ENCODE measurements at regions not wholly inside any gene's neighbourhood (a gene's known extent, or its start where the extent isn't known, plus 50 kb on each side); places are given as distances from the start of the nearest gene placed in this dataset.

- Histone ChIP-seq H4K8ac (ENCODE audit: extremely low read depth, insufficient read depth, low read length) (no peak overlapping the region), H3K23me2 (ENCODE audit: low read depth, low read length) (no peaks in the 10 kb centered on the region; the same call in 1 of the 2 replicates), H3K79me2 (ENCODE audit: control insufficient read depth in 1 of 2, insufficient read depth in 2 of 2, low read length in 2 of 2) (no peaks in the 10 kb centered on the region), H2BK20ac (ENCODE audit: low read length) (no peak overlapping the region), H2BK120ac (replicated peaks; ENCODE audit: low read depth, low read length) (no peak overlapping the region), H3K14ac (ENCODE audit: insufficient read length) (no peak overlapping the region), H3K18ac (ENCODE audit: extremely low read depth, low read length) (no peak overlapping the region), H3K23ac (ENCODE audit: insufficient read length) (no peak overlapping the region), H2BK12ac (ENCODE audit: low read depth, low read length) (no peak overlapping the region), H4K5ac (ENCODE audit: insufficient read length, low read depth, low read length) (no peak overlapping the region), H2AFZ (ENCODE audit: low read length) (no peak overlapping the region), H3K36me3 (ENCODE audit: control insufficient read depth in 2 of 4, insufficient read depth in 4 of 4, low read length in 3 of 4) (no peaks in the 10 kb centered on the region), H2BK15ac (ENCODE audit: low read length) (no peak overlapping the region), H3K9me3 (ENCODE audit: insufficient read depth in 2 of 2, low read depth in 1 of 2, low read length in 1 of 2) (no peaks in the 10 kb centered on the region), H3K9ac (replicated peaks in 1 of 4; ENCODE audit: extremely low read depth in 1 of 4, low read depth in 3 of 4, low read length in 3 of 4) (no peak overlapping the region), H3K4ac (replicated peaks; ENCODE audit: insufficient read length, low read depth, low read length) (no peak overlapping the region), H3K79me1 (ENCODE audit: low read depth, low read length) (no peaks in the 10 kb centered on the region), H4K91ac (replicated peaks; ENCODE audit: insufficient read length, low read length) (no peak overlapping the region), H3K4me1 (replicated peaks in 1 of 4; ENCODE audit: control insufficient read depth in 3 of 4, insufficient read depth in 4 of 4, low read length in 3 of 4) (peaks cover 0 to 2% (median 0%) of the 10 kb centered on the region in 4 experiments; a peak in 1 of 7 replicates), H4K20me1 (replicated peaks in 1 of 2; ENCODE audit: control insufficient read depth in 1 of 2, insufficient read depth in 2 of 2, low read length in 2 of 2) (no peaks in the 10 kb centered on the region), H3K56ac (replicated peaks; ENCODE audit: insufficient read length, low read depth, low read length) (no peak overlapping the region), H3K4me2 (ENCODE audit: insufficient read depth in 1 of 2, low read depth in 2 of 2, low read length in 2 of 2) (no peak overlapping the region), H3K4me3 (ENCODE audit: extremely low read depth in 1 of 4, insufficient read depth in 2 of 4, low read depth in 3 of 4, low read length in 4 of 4) (no peak overlapping the region), H2BK5ac (ENCODE audit: low read depth, low read length) (no peak overlapping the region), H2AK5ac (ENCODE audit: low read depth, low read length) (no peak overlapping the region), H3K27ac (ENCODE audit: low read depth, low read length) (no peak overlapping the region), H3K27me3 (replicated peaks in 1 of 4; ENCODE audit: control insufficient read depth in 3 of 4, extremely low read depth in 1 of 4, insufficient read depth in 3 of 4, low read length in 3 of 4) (no peaks in the 10 kb centered on the region)
- WGBS, 2 experiments (ENCODE audit: extremely low coverage in 1 of 2, insufficient coverage in 1 of 2, insufficient read length in 1 of 2, insufficient replicate concordance in 2 of 2, low coverage in 1 of 2, low lambda C conversion rate in 2 of 2, missing lambda C conversion rate in 1 of 2) = 87% methylated on average over 2 of the region's 2 CpGs; no CpG with 5 or more reads in 1 of the 2 experiments
- DNase-seq (ENCODE audit: low read depth in 1 of 2, low spot score in 2 of 2) (no peak), FAIRE-seq (no peak)
- ChIA-PET POLR2A (ENCODE audit: partially characterized antibody) (no interaction called here), CTCF (ENCODE audit: partially characterized antibody) (interaction anchor here (1.0 to 3.5 kb wide), 2 partner anchors 140 to 220 kb away, joined by 3 to 19 read pairs; no protein-coding TSS in a partner anchor)
- TF ChIP-seq BCL11A (IDR thresholded peaks at IDR 0.05; ENCODE audit: low read depth in 2 of 2, low read length in 2 of 2) (no peak), NRF1 (IDR thresholded peaks at IDR 0.05; ENCODE audit: low read depth, low read length) (no peak), HDAC6 (IDR thresholded peaks at IDR 0.05; ENCODE audit: low read depth, low read length) (no peak), SIRT6 (IDR thresholded peaks at IDR 0.05; ENCODE audit: low read length) (no peak), E2F6 (IDR thresholded peaks at IDR 0.05) (no peak), ASH2L (IDR thresholded peaks at IDR 0.05; ENCODE audit: low read length) (no peak), ZNF274 (IDR thresholded peaks at IDR 0.05; ENCODE audit: borderline replicate concordance, extremely low read depth, low read length) (no peak), KDM4A (IDR thresholded peaks at IDR 0.05; ENCODE audit: low read depth, low read length, severe bottlenecking) (no peak), JUND (IDR thresholded peaks at IDR 0.05; ENCODE audit: low read length) (no peak), CBX5 (IDR thresholded peaks at IDR 0.05; ENCODE audit: low read depth, low read length) (no peak), KDM1A (IDR thresholded peaks at IDR 0.05; ENCODE audit: borderline replicate concordance, low read length) (no peak), TCF12 (IDR thresholded peaks at IDR 0.05; ENCODE audit: low read depth, low read length) (no peak)
Observed at GRCh38 chr3:187458921-187459320, 90.7 kb downstream of the RTP4 start.

Data from H1 (cell line).